ENCODE measurements at regions not wholly inside any gene's neighbourhood (a gene's known extent, or its start where the extent isn't known, plus 50 kb on each side); places are given as distances from the start of the nearest gene placed in this dataset.

GRCh38 chr11:36988556-36988955, 390.5 kb upstream of the RAG2 start:
- Mint-ChIP-seq H3K36me3 (ENCODE audit: insufficient read depth, unreplicated experiment) (no peaks in the 10 kb centered on the region), H3K27ac (ENCODE audit: unreplicated experiment) (no peak overlapping the region), H3K4me3 (ENCODE audit: low read depth, unreplicated experiment) (no peak overlapping the region), H3K4me1 (ENCODE audit: low read depth, unreplicated experiment) (peaks cover 5% of the 10 kb centered on the region), H3K27me3 (ENCODE audit: unreplicated experiment) (no peaks in the 10 kb centered on the region), H3K9me3 (ENCODE audit: low read depth, unreplicated experiment) (peaks cover 2% of the 10 kb centered on the region)
- CTCF ChIA-PET, result no interaction called here
- BruUV-seq (replicated peaks), result no TSS peak
- DNase-seq, result no peak
- intact Hi-C loops (cut with micrococcal nuclease; ENCODE audit: unreplicated experiment), result no loop called here
- no peak for TF ChIP-seq CTCF (IDR thresholded peaks at IDR 0.05; ENCODE audit: unreplicated experiment)

- CTCF ChIA-PET, result interaction anchor here (0.6 kb wide), 1 partner anchor 110 kb away, joined by 5 read pairs; no protein-coding TSS in a partner anchor
- no peak for TF ChIP-seq CTCF (IDR thresholded peaks at IDR 0.05; ENCODE audit: unreplicated experiment)
- H3K4me3 Mint-ChIP-seq (ENCODE audit: low read depth, unreplicated experiment), result no peak overlapping the region
- BruUV-seq (replicated peaks), result no TSS peak
- DNase-seq, result no peak
- no peaks in the 10 kb centered on the region for H3K27me3 Mint-ChIP-seq (ENCODE audit: unreplicated experiment)
- no peak overlapping the region for H3K27ac Mint-ChIP-seq (ENCODE audit: unreplicated experiment)
- H3K4me1 Mint-ChIP-seq (ENCODE audit: low read depth, unreplicated experiment), result no peaks in the 10 kb centered on the region
- intact Hi-C loops (cut with micrococcal nuclease; ENCODE audit: unreplicated experiment), result no loop called here
- H3K9me3 Mint-ChIP-seq (ENCODE audit: low read depth, unreplicated experiment), result peaks cover 2% of the 10 kb centered on the region
- no peaks in the 10 kb centered on the region for H3K36me3 Mint-ChIP-seq (ENCODE audit: insufficient read depth, unreplicated experiment)
These were observed 387.5 kb upstream of the RAG2 start for GRCh38 chr11:36985562-36985961.

GRCh38 chr11:36976741-36977140, 378.7 kb upstream of the RAG2 start:
- intact Hi-C loops (cut with micrococcal nuclease; ENCODE audit: unreplicated experiment), result no loop called here
- H3K27ac Mint-ChIP-seq (ENCODE audit: unreplicated experiment), result no peak overlapping the region
- CTCF ChIA-PET, result no interaction called here
- H3K4me1 Mint-ChIP-seq (ENCODE audit: low read depth, unreplicated experiment), result no peaks in the 10 kb centered on the region
- no peak for TF ChIP-seq CTCF (IDR thresholded peaks at IDR 0.05; ENCODE audit: unreplicated experiment)
- no peak for DNase-seq
- H3K4me3 Mint-ChIP-seq (ENCODE audit: low read depth, unreplicated experiment), result no peak overlapping the region
- no peaks in the 10 kb centered on the region for H3K27me3 Mint-ChIP-seq (ENCODE audit: unreplicated experiment)
- BruUV-seq (replicated peaks), result no TSS peak
- H3K9me3 Mint-ChIP-seq (ENCODE audit: low read depth, unreplicated experiment), result peaks cover 10% of the 10 kb centered on the region
- H3K36me3 Mint-ChIP-seq (ENCODE audit: insufficient read depth, unreplicated experiment), result no peaks in the 10 kb centered on the region

- TF ChIP-seq CTCF (IDR thresholded peaks at IDR 0.05; ENCODE audit: unreplicated experiment), result no peak
- H3K4me1 Mint-ChIP-seq (ENCODE audit: low read depth, unreplicated experiment), result no peaks in the 10 kb centered on the region
- BruUV-seq (replicated peaks), result no TSS peak
- no peaks in the 10 kb centered on the region for H3K36me3 Mint-ChIP-seq (ENCODE audit: insufficient read depth, unreplicated experiment)
- no peak overlapping the region for H3K27ac Mint-ChIP-seq (ENCODE audit: unreplicated experiment)
- peaks cover 8% of the 10 kb centered on the region for H3K9me3 Mint-ChIP-seq (ENCODE audit: low read depth, unreplicated experiment)
- H3K27me3 Mint-ChIP-seq (ENCODE audit: unreplicated experiment), result no peaks in the 10 kb centered on the region
- H3K4me3 Mint-ChIP-seq (ENCODE audit: low read depth, unreplicated experiment), result no peak overlapping the region
- no peak for DNase-seq
- intact Hi-C loops (cut with micrococcal nuclease; ENCODE audit: unreplicated experiment), result no loop called here
- CTCF ChIA-PET, result no interaction called here
These were observed 376.7 kb upstream of the RAG2 start for GRCh38 chr11:36974771-36975170.

DNA sequence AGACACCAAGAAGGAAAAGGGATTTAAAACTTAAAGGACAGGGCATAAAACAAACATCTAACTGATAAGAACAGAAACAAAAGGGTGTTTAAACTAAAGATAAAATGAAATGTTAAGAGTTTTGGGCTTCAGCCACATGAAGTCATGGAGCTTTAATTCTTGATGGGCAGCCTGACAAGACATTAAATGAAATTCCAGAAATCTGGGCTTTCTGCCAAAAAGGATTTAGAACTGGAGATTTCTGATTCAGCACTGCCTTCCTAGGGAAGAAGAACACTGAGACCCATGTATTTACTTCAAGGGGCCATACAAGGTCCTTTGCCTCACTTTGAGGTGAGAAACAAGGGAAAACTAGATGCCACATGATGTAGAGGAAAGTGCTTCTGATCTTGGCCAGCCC, 355.9 kb upstream of the RAG2 start:
- Mint-ChIP-seq H3K9me3 (ENCODE audit: low read depth, unreplicated experiment) (no peaks in the 10 kb centered on the region), H3K36me3 (ENCODE audit: insufficient read depth, unreplicated experiment) (no peaks in the 10 kb centered on the region), H3K27ac (ENCODE audit: unreplicated experiment) (no peak overlapping the region), H3K4me3 (ENCODE audit: low read depth, unreplicated experiment) (no peak overlapping the region), H3K27me3 (ENCODE audit: unreplicated experiment) (no peaks in the 10 kb centered on the region), H3K4me1 (ENCODE audit: low read depth, unreplicated experiment) (no peaks in the 10 kb centered on the region)
- DNase-seq, result no peak
- intact Hi-C loops (cut with micrococcal nuclease; ENCODE audit: unreplicated experiment), result no loop called here
- CTCF ChIA-PET, result no interaction called here
- TF ChIP-seq CTCF (IDR thresholded peaks at IDR 0.05; ENCODE audit: unreplicated experiment), result no peak
- BruUV-seq (replicated peaks), result no TSS peak

Data from Calu3 (cell line).